K562 (cell line): ENCODE measurements at regions not wholly inside any gene's neighbourhood (a gene's known extent, or its start where the extent isn't known, plus 50 kb on each side); places are given as distances from the start of the nearest gene placed in this dataset.

Experiments used
- ARID1B ChIP-seq: fragments of 450-650 bp; IDR thresholded peaks from 2 replicates; pipeline ENCODE4 v1.6.1; 2016; ENCODE audit warnings: antibody characterized with exemption, mild to moderate bottlenecking, inconsistent platforms
- BACH1 ChIP-seq: fragments of 200-800 bp; sonication (Bioruptor generic); IDR thresholded peaks from 2 replicates; pipeline ENCODE4 v1.6.1; 2016; ENCODE audit warnings: missing genetic modification characterization, missing compliant biosample characterization
- HDAC6 ChIP-seq: IDR thresholded peaks from 2 replicates; pipeline ENCODE4 v1.6.1; 2012; ENCODE audit warnings: low read depth, mild to moderate bottlenecking, control low read depth, inconsistent platforms, low read length, moderate library complexity
- KLF16 ChIP-seq: IDR thresholded peaks from 2 replicates; pipeline ENCODE4 v1.6.1; 2016; ENCODE audit warnings: antibody characterized with exemption
- MAFF ChIP-seq: IDR thresholded peaks from 2 replicates; pipeline ENCODE4 v1.6.1; 2012; ENCODE audit warnings: low read length, improper control_type of control experiment
- MAFK ChIP-seq: IDR thresholded peaks from 2 replicates; pipeline ENCODE4 v1.6.1; 2011; ENCODE audit warnings: low read length, improper control_type of control experiment
- MYNN ChIP-seq, 2 experiments: sonication (generic); formaldehyde crosslinking in 1 of 2; IDR thresholded peaks; 2 replicates each; pipeline versions ENCODE4 v1.5.0 to v1.6.1; 2016 to 2020; ENCODE audit warnings: antibody characterized with exemption in 1 of 2, missing genetic modification reagents in 1 of 2
- NFE2L1 ChIP-seq: fragments of 450-650 bp; IDR thresholded peaks from 2 replicates; pipeline ENCODE4 v1.6.1; 2016; ENCODE audit warnings: missing genetic modification characterization, low read depth, mild to moderate bottlenecking, missing compliant biosample characterization, moderate library complexity, borderline replicate concordance
- NFIC ChIP-seq: fragments of 450-650 bp; IDR thresholded peaks from 2 replicates; pipeline ENCODE4 v1.6.1; 2017; ENCODE audit warnings: mild to moderate bottlenecking, inconsistent platforms
- PHF8 ChIP-seq: fragments of 200-600 bp; sonication (generic); IDR thresholded peaks from 2 replicates; pipeline ENCODE4 v1.6.1; 2012; ENCODE audit warnings: mixed run types, mild to moderate bottlenecking, inconsistent platforms, low read length, moderate library complexity, borderline replicate concordance
- RAD21 ChIP-seq, 2 experiments: fragments of 250-450 bp in 1 of 2; fragments of 450-650 bp in 1 of 2; sonication (Bioruptor Pico) in 1 of 2; formaldehyde crosslinking in 1 of 2; IDR thresholded peaks in 1 of 2; conservative IDR thresholded peaks in 1 of 2; 2 replicates each; pipeline versions ENCODE4 v1.4.0 to v1.8.0; 2020 to 2022; ENCODE audit warnings: mild to moderate bottlenecking in 2 of 2, moderate library complexity in 1 of 2
- SLC30A9 ChIP-seq: fragments of 250-450 bp; sonication (Bioruptor Pico); IDR thresholded peaks from 2 replicates; pipeline ENCODE4 v1.8.0; 2022; ENCODE audit warnings: mild to moderate bottlenecking, moderate library complexity
- U2AF1 ChIP-seq: fragments of 200-400 bp; formaldehyde crosslinking; optimal IDR thresholded peaks from 2 replicates; pipeline ENCODE3; 2017; ENCODE audit warnings: mild to moderate bottlenecking, low read depth, low read length, moderate library complexity
- ZBTB8A ChIP-seq: fragments of 450-650 bp; IDR thresholded peaks from 2 replicates; pipeline ENCODE4 v1.6.1; 2018; ENCODE audit warnings: mild to moderate bottlenecking, moderate library complexity; ENCODE audit not compliant: partially characterized antibody
- ZC3H4 ChIP-seq: sonication (generic); formaldehyde crosslinking; IDR thresholded peaks from 2 replicates; pipeline ENCODE4 v1.9.0; 2021; ENCODE audit warnings: missing genetic modification reagents, borderline replicate concordance
- ZKSCAN8 ChIP-seq: fragments of 200-800 bp; sonication (Bioruptor generic); IDR thresholded peaks from 2 replicates; pipeline ENCODE4 v1.6.1; 2016; ENCODE audit warnings: missing genetic modification characterization, missing compliant biosample characterization
- ZNF316 ChIP-seq: fragments of 450-650 bp; IDR thresholded peaks from 2 replicates; pipeline ENCODE4 v1.6.1; 2016
- TF ChIP-seq, protein P1 (sequence below): fragments of 150-350 bp; conservative IDR thresholded peaks from 2 replicates; pipeline ENCODE4 v1.6.1; 2014; ENCODE audit warnings: low read length
- TF ChIP-seq, protein P2 (sequence below): sonication (generic); IDR thresholded peaks from 2 replicates; pipeline ENCODE4 v1.6.1; 2016
- TF ChIP-seq, protein P3 (sequence below): IDR thresholded peaks from 2 replicates; pipeline ENCODE4 v1.6.1; 2012; ENCODE audit warnings: low read depth, low read length, improper control_type of control experiment, borderline replicate concordance
- TF ChIP-seq, protein P4 (sequence below), 2 experiments: fragments of 450-650 bp in 1 of 2; sonication (generic) in 1 of 2; formaldehyde crosslinking in 1 of 2; IDR thresholded peaks in 1 of 2; conservative IDR thresholded peaks in 1 of 2; 2 replicates each; pipeline versions ENCODE4 v1.6.1 to v1.8.1; 2016 to 2023; ENCODE audit warnings: mild to moderate bottlenecking in 2 of 2, moderate library complexity in 2 of 2, inconsistent platforms in 1 of 2, missing genetic modification reagents in 1 of 2

DNA sequence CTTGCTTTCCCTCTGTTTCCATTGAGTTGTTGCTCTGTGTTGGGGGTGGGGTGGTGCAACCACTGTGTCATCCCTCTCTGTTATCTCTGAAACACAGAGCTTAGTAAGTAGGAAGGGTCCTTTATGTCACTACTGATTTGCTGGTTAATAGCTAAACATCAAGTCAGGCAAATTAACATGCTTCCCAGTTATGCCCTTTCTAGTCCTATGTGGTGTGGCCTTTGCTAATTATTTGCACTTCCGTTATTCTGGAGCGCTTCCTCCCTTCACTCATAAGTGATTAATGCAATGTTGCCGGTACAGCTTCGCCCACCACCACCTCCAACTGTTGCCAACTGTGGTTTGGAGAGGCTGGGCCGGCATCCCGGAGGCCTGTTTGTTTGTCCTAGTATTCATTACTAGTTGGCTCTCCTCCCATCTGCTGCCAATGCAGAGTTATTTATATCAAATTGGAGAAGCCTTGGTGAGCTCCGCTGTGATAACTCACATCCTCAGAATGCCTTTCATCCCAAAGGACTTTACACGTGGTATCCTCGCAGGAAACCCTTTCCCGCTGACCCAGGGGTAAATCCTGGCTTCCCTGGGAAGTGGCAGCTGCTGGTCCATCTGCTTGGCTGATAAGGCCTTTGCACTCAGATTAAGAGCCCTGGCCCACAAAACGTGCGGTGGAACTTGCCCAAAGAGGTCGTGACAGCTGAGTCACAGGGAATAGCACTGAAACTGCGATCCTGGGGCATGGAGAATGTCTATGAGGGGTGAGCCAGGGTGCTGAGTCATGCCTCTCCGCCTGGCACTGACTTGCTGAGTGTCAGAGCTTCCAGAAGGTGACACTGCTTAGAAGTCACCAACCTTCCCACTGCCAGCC, 72.0 kb upstream of the ZCCHC2 start (continued):
- TF ChIP-seq, protein P1, sequence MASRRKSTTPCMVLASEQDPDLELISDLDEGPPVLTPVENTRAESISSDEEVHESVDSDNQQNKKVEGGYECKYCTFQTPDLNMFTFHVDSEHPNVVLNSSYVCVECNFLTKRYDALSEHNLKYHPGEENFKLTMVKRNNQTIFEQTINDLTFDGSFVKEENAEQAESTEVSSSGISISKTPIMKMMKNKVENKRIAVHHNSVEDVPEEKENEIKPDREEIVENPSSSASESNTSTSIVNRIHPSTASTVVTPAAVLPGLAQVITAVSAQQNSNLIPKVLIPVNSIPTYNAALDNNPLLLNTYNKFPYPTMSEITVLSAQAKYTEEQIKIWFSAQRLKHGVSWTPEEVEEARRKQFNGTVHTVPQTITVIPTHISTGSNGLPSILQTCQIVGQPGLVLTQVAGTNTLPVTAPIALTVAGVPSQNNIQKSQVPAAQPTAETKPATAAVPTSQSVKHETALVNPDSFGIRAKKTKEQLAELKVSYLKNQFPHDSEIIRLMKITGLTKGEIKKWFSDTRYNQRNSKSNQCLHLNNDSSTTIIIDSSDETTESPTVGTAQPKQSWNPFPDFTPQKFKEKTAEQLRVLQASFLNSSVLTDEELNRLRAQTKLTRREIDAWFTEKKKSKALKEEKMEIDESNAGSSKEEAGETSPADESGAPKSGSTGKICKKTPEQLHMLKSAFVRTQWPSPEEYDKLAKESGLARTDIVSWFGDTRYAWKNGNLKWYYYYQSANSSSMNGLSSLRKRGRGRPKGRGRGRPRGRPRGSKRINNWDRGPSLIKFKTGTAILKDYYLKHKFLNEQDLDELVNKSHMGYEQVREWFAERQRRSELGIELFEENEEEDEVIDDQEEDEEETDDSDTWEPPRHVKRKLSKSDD: no peak
- no peak for TF ChIP-seq SLC30A9 (CRISPR knock-in tag)
- no peak for TF ChIP-seq RAD21 (CRISPR knock-in tag; conservative IDR thresholded peaks at IDR 0.05 in 1 of 2, IDR thresholded peaks at IDR 0.05 in 1 of 2)
- TF ChIP-seq U2AF1: no peak
- peak; percentile 30; the same call in 1 of the 2 replicates for TF ChIP-seq NFE2L1 (tag)
- peak; percentile 68; the same call in 1 of the 2 replicates for TF ChIP-seq KLF16
- TF ChIP-seq, protein P2, sequence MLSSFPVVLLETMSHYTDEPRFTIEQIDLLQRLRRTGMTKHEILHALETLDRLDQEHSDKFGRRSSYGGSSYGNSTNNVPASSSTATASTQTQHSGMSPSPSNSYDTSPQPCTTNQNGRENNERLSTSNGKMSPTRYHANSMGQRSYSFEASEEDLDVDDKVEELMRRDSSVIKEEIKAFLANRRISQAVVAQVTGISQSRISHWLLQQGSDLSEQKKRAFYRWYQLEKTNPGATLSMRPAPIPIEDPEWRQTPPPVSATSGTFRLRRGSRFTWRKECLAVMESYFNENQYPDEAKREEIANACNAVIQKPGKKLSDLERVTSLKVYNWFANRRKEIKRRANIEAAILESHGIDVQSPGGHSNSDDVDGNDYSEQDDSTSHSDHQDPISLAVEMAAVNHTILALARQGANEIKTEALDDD: peak; percentile 99
- TF ChIP-seq ARID1B: peak; percentile 89
- TF ChIP-seq PHF8: no peak
- TF ChIP-seq MAFK: peak; percentile 81
- TF ChIP-seq ZBTB8A: no peak
- TF ChIP-seq MAFF: peak; percentile 76
- TF ChIP-seq HDAC6: no peak
- TF ChIP-seq BACH1 (tag): no peak; the same call in 1 of the 2 replicates
- TF ChIP-seq ZC3H4: no peak
- TF ChIP-seq ZNF316: peak; percentile 92
- TF ChIP-seq, protein P3, sequence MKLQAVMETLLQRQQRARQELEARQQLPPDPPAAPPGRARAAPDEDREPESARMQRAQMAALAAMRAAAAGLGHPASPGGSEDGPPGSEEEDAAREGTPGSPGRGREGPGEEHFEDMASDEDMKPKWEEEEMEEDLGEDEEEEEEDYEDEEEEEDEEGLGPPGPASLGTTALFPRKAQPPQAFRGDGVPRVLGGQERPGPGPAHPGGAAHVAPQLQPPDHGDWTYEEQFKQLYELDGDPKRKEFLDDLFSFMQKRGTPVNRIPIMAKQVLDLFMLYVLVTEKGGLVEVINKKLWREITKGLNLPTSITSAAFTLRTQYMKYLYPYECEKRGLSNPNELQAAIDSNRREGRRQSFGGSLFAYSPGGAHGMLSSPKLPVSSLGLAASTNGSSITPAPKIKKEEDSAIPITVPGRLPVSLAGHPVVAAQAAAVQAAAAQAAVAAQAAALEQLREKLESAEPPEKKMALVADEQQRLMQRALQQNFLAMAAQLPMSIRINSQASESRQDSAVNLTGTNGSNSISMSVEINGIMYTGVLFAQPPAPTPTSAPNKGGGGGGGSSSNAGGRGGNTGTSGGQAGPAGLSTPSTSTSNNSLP: peak; percentile 80; the same call in 1 of the 2 replicates
- peak; percentile 87 for TF ChIP-seq MYNN (IDR thresholded peaks at IDR 0.05)
- no peak for TF ChIP-seq MYNN (CRISPR knock-in tag; IDR thresholded peaks at IDR 0.05)
- TF ChIP-seq ZKSCAN8: peak; percentile 17; the same call in 1 of the 2 replicates
- peak; percentile 68 for TF ChIP-seq NFIC
- TF ChIP-seq, protein P4, sequence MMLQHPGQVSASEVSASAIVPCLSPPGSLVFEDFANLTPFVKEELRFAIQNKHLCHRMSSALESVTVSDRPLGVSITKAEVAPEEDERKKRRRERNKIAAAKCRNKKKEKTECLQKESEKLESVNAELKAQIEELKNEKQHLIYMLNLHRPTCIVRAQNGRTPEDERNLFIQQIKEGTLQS (IDR thresholded peaks at IDR 0.05): peak; percentile 72
- TF ChIP-seq, protein P4 (CRISPR knock-in tag; conservative IDR thresholded peaks at IDR 0.05): no peak
